ENCODE measurements at regions not wholly inside any gene's neighbourhood (a gene's known extent, or its start where the extent isn't known, plus 50 kb on each side); places are given as distances from the start of the nearest gene placed in this dataset.

DNA sequence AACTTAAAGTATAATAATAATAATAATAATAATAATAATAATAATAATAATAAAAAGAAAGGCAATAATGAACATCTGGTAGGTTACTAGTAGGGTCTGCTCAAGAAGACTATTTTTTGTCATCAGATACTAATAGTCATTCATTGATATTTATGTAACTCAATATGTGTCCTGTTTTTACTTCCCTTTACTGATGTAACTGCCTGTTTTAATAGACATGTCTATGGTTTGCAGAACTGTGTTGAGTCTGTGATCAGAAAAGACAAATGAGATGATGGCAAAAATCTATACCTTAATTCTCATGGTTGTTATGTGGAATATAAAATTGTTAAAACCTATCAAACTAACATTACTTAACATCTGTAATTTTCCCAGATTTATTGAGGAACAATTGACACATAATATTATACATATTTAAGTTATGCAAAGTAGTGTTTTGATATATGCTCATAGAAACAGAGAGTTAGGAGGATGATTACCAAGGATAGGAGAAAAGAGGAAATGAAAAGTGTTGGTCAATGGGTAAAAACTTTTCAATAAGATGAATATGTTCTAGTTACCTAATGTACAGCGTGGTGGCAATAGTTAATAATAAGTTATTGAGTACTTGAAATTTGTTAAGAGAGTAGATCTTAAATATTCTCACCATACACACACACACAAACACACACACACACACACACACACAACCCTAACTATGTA lies 699.4 kb downstream of the ZPLD1 start:
- intact Hi-C loops (cut with DNase I) = no loop called here
- Histone ChIP-seq H3K4me1 (no peaks in the 10 kb centered on the region), H3K4me3 (replicated peaks in 1 of 3) (no peak overlapping the region), H3K27me3 (no peaks in the 10 kb centered on the region), H3K36me3 (no peaks in the 10 kb centered on the region), H3K27ac (no peak overlapping the region), H3K9me3 (no peaks in the 10 kb centered on the region)
- 86% methylated on average over 1 of the region's 1 CpG for WGBS, 2 donors
- TF ChIP-seq, protein P1, sequence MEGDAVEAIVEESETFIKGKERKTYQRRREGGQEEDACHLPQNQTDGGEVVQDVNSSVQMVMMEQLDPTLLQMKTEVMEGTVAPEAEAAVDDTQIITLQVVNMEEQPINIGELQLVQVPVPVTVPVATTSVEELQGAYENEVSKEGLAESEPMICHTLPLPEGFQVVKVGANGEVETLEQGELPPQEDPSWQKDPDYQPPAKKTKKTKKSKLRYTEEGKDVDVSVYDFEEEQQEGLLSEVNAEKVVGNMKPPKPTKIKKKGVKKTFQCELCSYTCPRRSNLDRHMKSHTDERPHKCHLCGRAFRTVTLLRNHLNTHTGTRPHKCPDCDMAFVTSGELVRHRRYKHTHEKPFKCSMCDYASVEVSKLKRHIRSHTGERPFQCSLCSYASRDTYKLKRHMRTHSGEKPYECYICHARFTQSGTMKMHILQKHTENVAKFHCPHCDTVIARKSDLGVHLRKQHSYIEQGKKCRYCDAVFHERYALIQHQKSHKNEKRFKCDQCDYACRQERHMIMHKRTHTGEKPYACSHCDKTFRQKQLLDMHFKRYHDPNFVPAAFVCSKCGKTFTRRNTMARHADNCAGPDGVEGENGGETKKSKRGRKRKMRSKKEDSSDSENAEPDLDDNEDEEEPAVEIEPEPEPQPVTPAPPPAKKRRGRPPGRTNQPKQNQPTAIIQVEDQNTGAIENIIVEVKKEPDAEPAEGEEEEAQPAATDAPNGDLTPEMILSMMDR (IDR thresholded peaks at IDR 0.05) = no peak
- no peak for TF ChIP-seq POLR2A (IDR thresholded peaks at IDR 0.05)
- no peak for DNase-seq

DNA sequence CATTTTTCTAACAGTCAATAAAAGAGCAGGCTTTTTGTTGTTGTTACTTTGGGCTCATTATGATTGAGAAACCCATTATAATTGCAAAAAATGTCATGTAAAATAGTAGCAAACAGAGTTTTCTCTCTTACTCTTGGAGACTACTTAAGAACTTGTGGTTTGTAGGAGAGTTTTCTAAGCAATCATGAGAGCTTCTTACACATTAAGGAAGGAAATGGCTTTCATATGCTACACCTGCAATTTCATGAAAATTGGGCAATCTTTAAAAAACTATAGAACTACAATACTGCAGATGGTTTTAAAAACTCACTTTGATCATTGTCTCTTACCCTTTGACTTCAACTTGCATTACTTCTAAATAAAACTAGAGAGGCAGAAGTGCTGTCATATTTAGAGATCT lies 701.8 kb downstream of the ZPLD1 start:
- DNase-seq = no peak
- H3K4me1 ChIP-seq = no peaks in the 10 kb centered on the region
- no peaks in the 10 kb centered on the region for H3K36me3 ChIP-seq
- no peak overlapping the region for H3K27ac ChIP-seq
- intact Hi-C loops (cut with DNase I) = no loop called here
- no peak overlapping the region for H3K4me3 ChIP-seq (replicated peaks in 1 of 3)
- TF ChIP-seq, protein P1 (IDR thresholded peaks at IDR 0.05) = no peak
- TF ChIP-seq POLR2A (IDR thresholded peaks at IDR 0.05) = no peak
- H3K9me3 ChIP-seq = no peaks in the 10 kb centered on the region
- H3K27me3 ChIP-seq = no peaks in the 10 kb centered on the region

DNA sequence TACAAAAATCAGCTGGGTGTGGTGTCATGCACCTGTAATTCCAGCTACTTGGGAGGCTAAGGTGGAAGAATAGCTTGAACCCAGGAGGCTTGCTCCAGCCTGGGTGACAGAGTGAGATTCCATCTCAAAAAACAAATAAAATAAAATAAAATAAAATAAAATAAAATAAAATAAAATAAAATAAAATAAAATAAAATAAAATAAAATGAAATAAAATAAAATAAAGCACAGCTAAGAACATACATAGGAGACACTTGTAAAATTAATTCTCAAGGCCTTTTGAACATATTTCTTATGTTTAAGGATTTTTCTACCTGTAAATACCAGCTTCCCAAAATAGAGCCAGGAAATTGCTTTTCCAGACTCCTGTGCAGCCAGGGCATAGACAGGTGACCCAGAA lies 703.0 kb downstream of the ZPLD1 start:
- intact Hi-C loops (cut with DNase I) = no loop called here
- no peaks in the 10 kb centered on the region for H3K9me3 ChIP-seq

DNA sequence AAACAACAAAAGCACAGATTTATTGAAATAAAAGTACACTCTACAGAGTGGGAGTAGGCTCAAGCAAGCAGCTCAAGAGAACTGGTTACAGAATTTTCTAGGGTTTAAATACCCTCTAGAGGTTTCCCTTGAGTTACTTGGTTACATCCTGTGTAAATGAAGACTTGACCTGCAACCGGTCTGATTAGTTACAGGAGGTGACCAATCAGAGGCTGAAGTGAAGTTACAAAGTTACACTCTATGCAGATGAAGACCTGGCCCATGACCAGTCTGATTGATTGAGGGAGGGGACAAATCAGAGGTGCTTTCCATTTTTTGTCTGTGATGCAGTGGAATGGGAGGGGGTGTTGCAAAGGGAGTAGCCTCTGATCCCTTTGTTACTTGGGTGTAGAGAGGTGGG lies 723.4 kb downstream of the ZPLD1 start:
- no peaks in the 10 kb centered on the region for H3K9me3 ChIP-seq
- no peak overlapping the region for H3K27ac ChIP-seq
- DNase-seq = no peak
- no peaks in the 10 kb centered on the region for H3K4me1 ChIP-seq
- no peaks in the 10 kb centered on the region for H3K36me3 ChIP-seq
- H3K4me3 ChIP-seq (replicated peaks in 1 of 3) = no peak overlapping the region
- TF ChIP-seq, protein P1 (IDR thresholded peaks at IDR 0.05) = no peak
- TF ChIP-seq POLR2A (IDR thresholded peaks at IDR 0.05) = no peak
- WGBS, 2 donors = 64 to 73% methylated on average over 1 of the region's 1 CpG
- intact Hi-C loops (cut with DNase I) = no loop called here
- H3K27me3 ChIP-seq = no peaks in the 10 kb centered on the region

More for the DNA sequence above, 703.0 kb downstream of the ZPLD1 start:
- Histone ChIP-seq H3K27ac (no peak overlapping the region), H3K27me3 (no peaks in the 10 kb centered on the region), H3K36me3 (no peaks in the 10 kb centered on the region), H3K4me3 (replicated peaks in 1 of 3) (no peak overlapping the region), H3K4me1 (no peaks in the 10 kb centered on the region)
- no peak for DNase-seq
- no peak for TF ChIP-seq POLR2A (IDR thresholded peaks at IDR 0.05)
- TF ChIP-seq, protein P1 (IDR thresholded peaks at IDR 0.05) = no peak

DNA sequence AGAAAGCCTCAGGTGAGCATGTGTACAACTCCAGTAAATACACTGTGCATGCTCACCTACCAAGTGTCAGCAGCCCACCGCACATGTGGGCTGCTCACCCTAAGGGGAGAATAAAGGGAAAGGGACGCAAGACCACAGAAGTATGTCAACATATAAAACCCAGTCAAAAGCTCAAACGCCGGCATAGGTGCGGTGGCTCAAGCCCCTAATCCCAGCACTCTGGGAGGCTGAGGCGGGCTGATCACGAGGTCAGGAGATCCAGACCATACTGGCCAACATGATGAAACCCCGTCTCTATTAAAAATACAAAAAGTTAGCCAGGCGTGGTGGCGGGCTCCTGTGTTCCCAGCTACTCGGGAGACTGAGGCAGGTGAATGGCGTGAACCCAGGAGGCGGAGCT lies 732.1 kb downstream of the ZPLD1 start:
- WGBS, 2 donors = 94 to 95% methylated on average over 13 of the region's 13 CpGs
- TF ChIP-seq, protein P1 (IDR thresholded peaks at IDR 0.05) = no peak
- TF ChIP-seq POLR2A (IDR thresholded peaks at IDR 0.05) = no peak
- Histone ChIP-seq H3K9me3 (no peaks in the 10 kb centered on the region), H3K27me3 (no peaks in the 10 kb centered on the region), H3K27ac (no peak overlapping the region), H3K36me3 (no peaks in the 10 kb centered on the region), H3K4me3 (replicated peaks in 1 of 3) (no peak overlapping the region), H3K4me1 (no peaks in the 10 kb centered on the region)
- no peak for DNase-seq
- intact Hi-C loops (cut with DNase I) = no loop called here
